ENCODE measurements at regions not wholly inside any gene's neighbourhood (a gene's known extent, or its start where the extent isn't known, plus 50 kb on each side); places are given as distances from the start of the nearest gene placed in this dataset.

- Histone ChIP-seq H3K27ac (no peak overlapping the region), H3K4me1 (ENCODE audit: low read depth, poor library complexity, severe bottlenecking) (no peaks in the 10 kb centered on the region), H3K36me3 (ENCODE audit: insufficient read depth) (no peaks in the 10 kb centered on the region), H3K79me2 (ENCODE audit: insufficient read depth, low read depth) (no peaks in the 10 kb centered on the region), H3K4me3 (IDR thresholded peaks at IDR 0.05; ENCODE audit: insufficient read depth, low read depth, low read length) (no peak overlapping the region), H2AFZ (ENCODE audit: low read depth) (no peak overlapping the region), H3K4me2 (no peak overlapping the region), H3K9ac (no peak overlapping the region), H4K20me1 (ENCODE audit: insufficient read depth) (no peaks in the 10 kb centered on the region), H3K27me3 (ENCODE audit: insufficient read depth, low read depth) (no peaks in the 10 kb centered on the region)
- TF ChIP-seq CTCF (conservative IDR thresholded peaks at IDR 0.05; ENCODE audit: low read depth, low read length), result no peak
These were observed 429.6 kb downstream of the RFC3 start for GRCh38 chr13:34247596-34247995.

GRCh38 chr13:34249546-34250039, 431.6 kb downstream of the RFC3 start:
- no peak overlapping the region for H3K4me3 ChIP-seq (IDR thresholded peaks at IDR 0.05; ENCODE audit: insufficient read depth, low read depth, low read length)
- no peak overlapping the region for H3K9ac ChIP-seq
- no peak overlapping the region for H2AFZ ChIP-seq (ENCODE audit: low read depth)
- H3K4me1 ChIP-seq (ENCODE audit: low read depth, poor library complexity, severe bottlenecking), result no peaks in the 10 kb centered on the region
- no peaks in the 10 kb centered on the region for H4K20me1 ChIP-seq (ENCODE audit: insufficient read depth)
- no peak overlapping the region for H3K4me2 ChIP-seq
- H3K27ac ChIP-seq, result no peak overlapping the region
- no peaks in the 10 kb centered on the region for H3K36me3 ChIP-seq (ENCODE audit: insufficient read depth)
- H3K79me2 ChIP-seq (ENCODE audit: insufficient read depth, low read depth), result no peaks in the 10 kb centered on the region
- no peaks in the 10 kb centered on the region for H3K27me3 ChIP-seq (ENCODE audit: insufficient read depth, low read depth)
- no peak for TF ChIP-seq CTCF (conservative IDR thresholded peaks at IDR 0.05; ENCODE audit: low read depth, low read length)

- Histone ChIP-seq H3K79me2 (ENCODE audit: insufficient read depth, low read depth) (no peaks in the 10 kb centered on the region), H3K36me3 (ENCODE audit: insufficient read depth) (no peaks in the 10 kb centered on the region), H3K27ac (no peak overlapping the region), H3K4me1 (ENCODE audit: low read depth, poor library complexity, severe bottlenecking) (no peaks in the 10 kb centered on the region), H4K20me1 (ENCODE audit: insufficient read depth) (no peaks in the 10 kb centered on the region), H2AFZ (ENCODE audit: low read depth) (no peak overlapping the region), H3K27me3 (ENCODE audit: insufficient read depth, low read depth) (no peaks in the 10 kb centered on the region), H3K4me3 (IDR thresholded peaks at IDR 0.05; ENCODE audit: insufficient read depth, low read depth, low read length) (no peak overlapping the region), H3K4me2 (no peak overlapping the region), H3K9ac (no peak overlapping the region)
- TF ChIP-seq CTCF (conservative IDR thresholded peaks at IDR 0.05; ENCODE audit: low read depth, low read length), result no peak
These were observed 432.3 kb downstream of the RFC3 start for GRCh38 chr13:34250151-34250670.

GRCh38 chr13:34254366-34254765, 436.4 kb downstream of the RFC3 start:
- H3K4me3 ChIP-seq (IDR thresholded peaks at IDR 0.05; ENCODE audit: insufficient read depth, low read depth, low read length), result no peak overlapping the region
- H3K27ac ChIP-seq, result no peak overlapping the region
- TF ChIP-seq CTCF (conservative IDR thresholded peaks at IDR 0.05; ENCODE audit: low read depth, low read length), result no peak
- no peaks in the 10 kb centered on the region for H3K79me2 ChIP-seq (ENCODE audit: insufficient read depth, low read depth)
- H2AFZ ChIP-seq (ENCODE audit: low read depth), result no peak overlapping the region
- H3K4me2 ChIP-seq, result no peak overlapping the region
- H3K27me3 ChIP-seq (ENCODE audit: insufficient read depth, low read depth), result no peaks in the 10 kb centered on the region
- no peak overlapping the region for H3K9ac ChIP-seq
- H4K20me1 ChIP-seq (ENCODE audit: insufficient read depth), result no peaks in the 10 kb centered on the region
- no peaks in the 10 kb centered on the region for H3K36me3 ChIP-seq (ENCODE audit: insufficient read depth)
- no peaks in the 10 kb centered on the region for H3K4me1 ChIP-seq (ENCODE audit: low read depth, poor library complexity, severe bottlenecking)

All from KMS-11 (cell line).